Sigmoid colon (tissue), 3 donors: ENCODE measurements at regions not wholly inside any gene's neighbourhood (a gene's known extent, or its start where the extent isn't known, plus 50 kb on each side); places are given as distances from the start of the nearest gene placed in this dataset.

ENCODE experiments used
- CTCF ChIP-seq, 4 experiments: fragments of 450-650 bp in 3 of 4; fragments of 200-600 bp in 1 of 4; IDR thresholded peaks; one replicate each; pipeline ENCODE4 v1.5.1; 2016 to 2019; ENCODE audit warnings: antibody characterized with exemption in 4 of 4, mild to moderate bottlenecking in 3 of 4, moderate library complexity in 2 of 4
- POLR2A ChIP-seq, 2 donors: fragments of 450-650 bp; IDR thresholded peaks; one replicate each; pipeline ENCODE4 v1.6.1; 2016; ENCODE audit warnings: antibody characterized with exemption in 2 of 2, mild to moderate bottlenecking in 2 of 2, moderate library complexity in 2 of 2

GRCh38 chr5:102578362-102578761, 79.6 kb upstream of the SLCO6A1 start:
- TF ChIP-seq CTCF (IDR thresholded peaks at IDR 0.05): no peak
- no peak for TF ChIP-seq POLR2A (IDR thresholded peaks at IDR 0.05)
